Middle frontal gyrus (tissue), 1 donor: ENCODE measurements at regions not wholly inside any gene's neighbourhood (a gene's known extent, or its start where the extent isn't known, plus 50 kb on each side); places are given as distances from the start of the nearest gene placed in this dataset.

Source experiments
- DNase-seq: peaks from one replicate; pipeline ENCODE4 v3.0.0-alpha.2; 2015; ENCODE audit warnings: low spot score; ENCODE audit errors: extremely low spot score

DNA sequence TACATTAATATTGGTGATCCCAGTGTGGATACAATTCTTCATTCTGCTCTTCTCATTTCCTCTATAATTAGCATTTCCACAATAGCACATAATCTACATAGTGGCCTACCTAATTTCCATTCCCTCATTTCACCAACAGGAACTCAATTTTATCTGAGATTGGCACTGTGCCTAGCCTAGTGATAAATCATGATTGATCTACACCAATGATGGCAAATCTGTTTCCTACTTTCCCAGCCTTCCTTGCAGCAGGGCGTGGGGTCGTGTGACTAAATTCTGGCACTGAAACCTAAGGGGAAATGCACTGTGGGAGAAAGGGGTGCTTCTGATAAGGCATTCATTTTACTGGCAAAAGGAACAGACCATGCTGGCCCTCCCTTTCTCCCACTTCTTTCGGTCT, 66.6 kb upstream of the TOM1L1 start:
- no peak for DNase-seq

DNA sequence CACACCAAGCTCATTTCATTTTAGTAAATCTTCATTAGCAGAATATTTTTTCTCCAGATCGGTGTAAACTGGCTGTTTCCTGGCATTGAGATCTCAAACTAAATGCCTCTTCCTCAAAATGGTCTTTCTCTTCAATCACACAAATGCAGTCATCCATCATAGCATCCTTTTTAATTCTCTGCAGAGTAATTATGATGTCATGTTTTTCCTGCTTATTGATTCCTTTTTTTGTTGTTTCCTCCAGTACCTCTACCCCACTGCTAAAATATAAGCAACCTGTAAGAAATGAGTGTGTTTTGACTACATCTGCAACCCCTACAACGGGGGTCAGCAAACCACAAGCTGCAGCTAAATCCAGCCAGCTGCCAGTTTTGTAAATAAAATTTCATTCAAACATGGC, 65.6 kb upstream of the TOM1L1 start:
- DNase-seq, result no peak

GRCh38 chr17:54836723-54837462, 63.8 kb upstream of the TOM1L1 start:
- no peak for DNase-seq

DNA sequence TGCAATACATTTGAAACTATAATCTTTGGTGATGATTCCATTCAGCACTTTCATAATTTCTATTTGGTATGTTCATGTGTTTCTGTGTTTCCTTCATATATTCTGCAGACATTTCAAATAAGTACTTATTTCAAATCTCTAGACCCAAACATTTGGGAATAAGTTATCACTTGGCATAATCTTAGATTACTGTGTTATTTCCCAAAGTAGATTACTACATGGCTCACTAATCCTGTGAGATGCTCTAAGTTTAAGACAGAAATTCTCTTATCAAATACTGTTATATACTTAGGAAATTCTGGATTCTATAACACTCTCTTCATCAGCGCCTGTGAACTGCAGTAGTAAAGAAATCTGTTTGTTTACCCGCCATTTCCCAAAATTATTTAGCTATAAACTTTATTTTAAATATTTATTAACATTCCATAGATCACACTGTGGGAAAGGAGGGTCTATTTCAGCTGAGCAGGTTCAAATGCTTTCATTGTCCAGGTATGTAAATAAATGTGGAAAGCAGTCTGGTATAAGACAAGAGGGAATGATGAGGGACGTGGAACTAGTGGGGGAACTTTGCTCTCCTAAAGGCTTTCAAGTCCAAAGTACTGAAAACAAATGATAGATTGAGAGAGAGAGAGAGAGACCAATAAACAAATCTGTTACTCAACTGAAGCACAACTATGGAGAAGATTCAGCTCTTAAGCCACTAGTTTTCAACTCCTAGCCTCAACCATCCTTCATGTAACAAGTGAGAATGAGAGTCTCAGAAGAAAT, 61.8 kb upstream of the TOM1L1 start:
- DNase-seq, result no peak

DNA sequence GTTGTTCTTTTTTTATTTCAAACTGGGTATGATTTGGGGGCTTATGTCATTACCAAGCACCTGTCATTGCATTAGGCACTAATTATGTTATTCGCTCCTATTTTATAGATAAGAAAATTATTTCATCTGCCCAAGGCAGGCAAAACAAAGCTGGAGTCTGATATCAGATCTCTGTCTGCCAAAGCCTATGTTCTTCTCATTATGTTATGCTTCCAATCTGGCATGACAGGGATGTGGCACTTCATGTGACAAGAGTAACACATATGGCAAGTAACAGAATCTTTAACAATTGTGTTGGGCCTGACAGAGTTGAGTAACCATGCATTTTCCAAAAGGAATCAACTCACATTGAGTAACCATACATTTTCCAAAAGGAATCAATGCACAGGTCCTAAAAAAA, 61.2 kb upstream of the TOM1L1 start:
- DNase-seq, result no peak

DNA sequence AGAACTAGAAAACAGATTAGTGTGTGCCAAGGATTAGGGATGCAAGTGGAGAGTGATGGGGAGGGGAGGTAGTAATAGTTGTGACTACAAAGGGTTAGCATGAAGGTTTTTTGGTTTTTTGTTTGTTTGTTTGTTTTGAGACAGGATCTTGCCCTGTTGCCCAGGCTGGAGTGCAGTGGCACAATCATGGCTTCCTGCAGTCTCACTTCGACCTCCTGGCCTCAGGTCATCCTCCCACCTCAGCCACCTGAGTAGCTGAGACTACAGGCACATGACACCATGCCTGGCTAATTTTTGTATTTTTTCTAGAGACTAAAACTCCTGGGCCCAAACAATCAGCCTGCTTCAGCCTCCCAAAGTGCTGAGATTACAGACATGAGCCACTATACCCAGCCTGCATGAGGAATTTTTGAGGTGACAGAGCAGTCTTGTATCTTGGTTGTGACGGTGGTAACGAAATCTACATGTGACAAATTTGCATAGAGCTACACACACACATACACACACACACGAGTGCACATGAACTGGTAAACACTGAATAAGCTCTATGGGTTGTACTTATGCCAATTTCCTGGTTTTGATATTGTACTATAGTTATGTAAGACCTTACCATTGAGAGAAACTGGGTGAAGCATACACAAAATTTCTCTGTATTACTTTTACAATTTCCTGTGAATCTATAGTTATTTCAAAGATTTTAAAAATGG, 59.6 kb upstream of the TOM1L1 start:
- no peak for DNase-seq

DNA sequence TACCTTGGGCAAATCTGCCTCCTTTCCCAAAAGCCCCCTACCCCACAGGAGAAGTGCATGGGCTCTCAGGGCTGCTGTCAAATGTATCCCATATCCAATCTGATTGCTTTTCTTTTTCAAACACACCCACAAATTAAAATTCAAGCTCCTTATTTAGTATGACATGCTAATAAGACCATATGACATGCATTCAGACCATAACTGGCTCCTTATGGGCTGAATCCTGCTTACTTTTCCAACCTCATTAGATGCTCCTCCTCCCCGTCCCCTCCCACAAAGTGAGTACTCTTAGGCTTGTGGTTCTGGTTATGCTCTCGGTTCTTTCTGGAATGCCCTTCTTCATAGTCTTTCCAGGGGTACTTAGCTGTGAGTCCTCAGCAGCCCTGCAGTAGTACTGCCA, 59.0 kb upstream of the TOM1L1 start:
- DNase-seq, result no peak

DNA sequence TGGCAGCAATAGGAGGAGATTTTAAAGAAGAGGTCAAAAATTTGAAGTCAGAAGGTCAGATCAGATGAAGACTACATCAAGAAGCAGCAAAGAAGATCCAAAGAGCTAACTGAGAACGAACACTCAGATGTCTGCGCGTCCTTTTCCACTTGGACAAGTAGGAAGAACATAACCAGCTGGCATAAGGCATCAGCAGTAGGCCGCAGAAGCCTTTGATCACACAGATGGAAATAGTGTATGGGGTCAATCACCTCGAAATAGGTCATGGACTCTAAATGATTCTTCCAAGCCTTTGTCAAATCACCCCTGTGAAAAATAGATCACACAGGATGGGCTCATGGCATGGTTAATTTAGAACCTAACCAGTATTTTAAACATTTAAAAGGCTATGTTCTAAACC, 56.4 kb upstream of the TOM1L1 start:
- DNase-seq, result no peak

DNA sequence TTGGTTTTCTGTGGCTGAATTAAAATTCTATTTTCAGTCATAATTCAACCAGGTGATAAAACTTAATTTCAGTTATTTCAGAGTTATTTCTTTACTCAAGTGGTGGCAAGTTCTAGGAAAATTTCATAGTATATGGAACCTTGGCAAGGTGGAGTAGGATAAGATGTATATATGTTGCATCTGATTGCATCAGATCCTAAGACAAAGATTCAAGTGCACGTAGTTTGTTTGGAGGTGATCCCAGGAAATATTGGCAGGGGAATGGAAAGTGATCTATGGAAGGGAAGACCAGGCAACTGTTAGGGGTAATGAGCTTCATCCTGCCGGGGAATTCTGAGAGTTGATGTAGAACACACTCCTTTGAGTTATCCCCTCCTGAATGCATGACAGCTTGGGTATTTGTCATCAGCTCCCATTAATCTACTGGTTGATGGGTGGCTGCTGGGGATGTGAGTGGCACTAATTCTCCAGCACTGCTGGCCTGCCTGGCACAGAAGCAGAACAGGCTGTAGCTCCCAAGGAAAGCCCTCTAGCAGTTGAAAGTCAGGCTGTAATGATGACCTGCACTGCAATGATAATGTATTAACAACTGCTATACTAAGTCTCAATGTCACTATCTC, 52.2 kb upstream of the TOM1L1 start:
- no peak for DNase-seq

DNA sequence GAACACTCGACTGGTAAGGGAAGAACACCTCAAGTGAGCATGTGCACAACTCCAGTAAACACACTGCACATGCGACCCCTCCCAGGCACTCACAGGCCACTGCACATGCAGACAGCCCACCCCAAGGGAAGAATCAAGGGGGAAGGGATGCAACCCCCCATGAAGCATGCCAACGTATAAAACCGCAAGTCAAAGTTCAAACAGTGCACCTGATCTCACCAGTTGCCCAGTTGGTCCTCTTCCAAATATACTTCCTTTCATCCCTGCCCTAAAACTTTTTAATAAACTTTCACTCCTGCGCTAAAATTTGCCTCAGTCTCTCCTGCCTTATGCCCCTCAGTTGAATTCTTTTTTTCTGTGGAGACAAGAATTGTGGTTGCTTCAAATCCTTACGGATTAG, 51.0 kb upstream of the TOM1L1 start:
- no peak for DNase-seq
